ENCODE measurements at regions not wholly inside any gene's neighbourhood (a gene's known extent, or its start where the extent isn't known, plus 50 kb on each side); places are given as distances from the start of the nearest gene placed in this dataset.

- Histone ChIP-seq H3K36me3 (ENCODE audit: control insufficient read depth in 1 of 2, insufficient read depth in 2 of 2, low read length in 2 of 2) (no peaks in the 10 kb centered on the region), H3K27me3 (ENCODE audit: insufficient read depth, low read length) (no peaks in the 10 kb centered on the region), H3K27ac (ENCODE audit: low read depth, low read length) (no peak overlapping the region), H3K9ac (ENCODE audit: low read length) (no peak overlapping the region), H3K4me3 (replicated peaks in 1 of 2; ENCODE audit: low read depth in 1 of 2, low read length in 2 of 2) (no peak overlapping the region), H3K9me2 (ENCODE audit: insufficient read depth) (no peaks in the 10 kb centered on the region), H3K9me3 (ENCODE audit: control insufficient read depth in 1 of 2, insufficient read depth in 1 of 2, low read depth in 1 of 2, low read length in 2 of 2) (peaks cover 0 to 6% of the 10 kb centered on the region in 2 experiments; a peak in 1 of 4 replicates), H3K4me1 (ENCODE audit: control insufficient read depth in 1 of 2, insufficient read depth in 2 of 2, low read length in 2 of 2) (no peaks in the 10 kb centered on the region), H3K4me2 (ENCODE audit: low read length) (no peak overlapping the region), H2AFZ (ENCODE audit: low read depth, low read length, poor library complexity, severe bottlenecking) (no peak overlapping the region), H4K20me1 (ENCODE audit: insufficient read depth) (no peaks in the 10 kb centered on the region), H3K79me2 (ENCODE audit: insufficient read depth, low read length) (no peaks in the 10 kb centered on the region)
- ATAC-seq, result no peak
- CTCF ChIA-PET, result no interaction called here
- no TSS peak for BruUV-seq (replicated peaks)
- POLR2A ChIA-PET, result no interaction called here
- DNase-seq (ENCODE audit: low read depth, low spot score), result no peak
- RAD21 ChIA-PET (ENCODE audit: low non-redundant PET in 1 of 2, low total read pairs in 2 of 2, uncharacterized antibody in 2 of 2, unreplicated experiment in 2 of 2), result no interaction called here
- no peak for TF ChIP-seq SRF (IDR thresholded peaks at IDR 0.05; ENCODE audit: low read depth)
- intact Hi-C loops (cut with micrococcal nuclease), result no loop called here
Observed at GRCh38 chr22:33114565-33114964, 56.4 kb upstream of the SYN3 start.

GRCh38 chr22:33112580-33112979 lies 54.4 kb upstream of the SYN3 start:
- DNase-seq (ENCODE audit: low read depth, low spot score), result no peak
- no TSS peak for BruUV-seq (replicated peaks)
- H3K27me3 ChIP-seq (ENCODE audit: insufficient read depth, low read length), result no peaks in the 10 kb centered on the region
- H3K9ac ChIP-seq (ENCODE audit: low read length), result no peak overlapping the region
- no peak overlapping the region for H2AFZ ChIP-seq (ENCODE audit: low read depth, low read length, poor library complexity, severe bottlenecking)
- no peak overlapping the region for H3K4me2 ChIP-seq (ENCODE audit: low read length)
- H3K79me2 ChIP-seq (ENCODE audit: insufficient read depth, low read length), result no peaks in the 10 kb centered on the region
- H3K9me2 ChIP-seq (ENCODE audit: insufficient read depth), result no peaks in the 10 kb centered on the region
- RAD21 ChIA-PET (ENCODE audit: low non-redundant PET in 1 of 2, low total read pairs in 2 of 2, uncharacterized antibody in 2 of 2, unreplicated experiment in 2 of 2), result no interaction called here
- peaks cover 0 to 9% of the 10 kb centered on the region in 2 experiments; a peak in 1 of 4 replicates for H3K9me3 ChIP-seq (ENCODE audit: control insufficient read depth in 1 of 2, insufficient read depth in 1 of 2, low read depth in 1 of 2, low read length in 2 of 2)
- ATAC-seq, result no peak
- intact Hi-C loops (cut with micrococcal nuclease), result no loop called here
- CTCF ChIA-PET, result no interaction called here
- no peak overlapping the region for H3K27ac ChIP-seq (ENCODE audit: low read depth, low read length)
- no peaks in the 10 kb centered on the region for H3K36me3 ChIP-seq (ENCODE audit: control insufficient read depth in 1 of 2, insufficient read depth in 2 of 2, low read length in 2 of 2)
- POLR2A ChIA-PET, result no interaction called here
- TF ChIP-seq ZBTB33 (IDR thresholded peaks at IDR 0.05; ENCODE audit: extremely low read depth, insufficient replicate concordance, low read length), result no peak
- TF ChIP-seq ELF1 (IDR thresholded peaks at IDR 0.05; ENCODE audit: borderline replicate concordance, low read depth), result no peak
- no peak overlapping the region for H3K4me3 ChIP-seq (replicated peaks in 1 of 2; ENCODE audit: low read depth in 1 of 2, low read length in 2 of 2)
- no peaks in the 10 kb centered on the region for H3K4me1 ChIP-seq (ENCODE audit: control insufficient read depth in 1 of 2, insufficient read depth in 2 of 2, low read length in 2 of 2)
- no peaks in the 10 kb centered on the region for H4K20me1 ChIP-seq (ENCODE audit: insufficient read depth)
